NCI-H1436 treated with DMSO at 0.1 percent for 48 hours (cell line): ENCODE measurements at regions not wholly inside any gene's neighbourhood (a gene's known extent, or its start where the extent isn't known, plus 50 kb on each side); places are given as distances from the start of the nearest gene placed in this dataset.

Experiments used
- DNase-seq: peaks from one replicate; lab custom pipeline; 2025; lab: John Stamatoyannopoulos, UW

- DNase-seq: no peak
Measured at GRCh38 chr10:3624367-3624766, 160.6 kb downstream of the KLF6 start.

- no peak for DNase-seq
Measured at GRCh38 chr10:3623746-3624145, 161.3 kb downstream of the KLF6 start.

GRCh38 chr10:3622845-3623621, 162.0 kb downstream of the KLF6 start:
- no peak for DNase-seq

- no peak for DNase-seq
Measured at GRCh38 chr10:3622427-3622826, 162.6 kb downstream of the KLF6 start.

- DNase-seq: no peak
Measured at GRCh38 chr10:3620818-3621217, 164.2 kb downstream of the KLF6 start.

GRCh38 chr10:3619241-3619640, 165.8 kb downstream of the KLF6 start:
- no peak for DNase-seq

- no peak for DNase-seq
Measured at GRCh38 chr10:3616880-3617279, 168.1 kb downstream of the KLF6 start.

GRCh38 chr10:3613318-3613717, 171.7 kb downstream of the KLF6 start:
- no peak for DNase-seq

- no peak for DNase-seq
Measured at GRCh38 chr10:3612183-3613001, 172.6 kb downstream of the KLF6 start.

GRCh38 chr10:3606309-3606708, 178.7 kb downstream of the KLF6 start:
- no peak for DNase-seq

- no peak for DNase-seq
Measured at GRCh38 chr10:3605882-3606281, 179.1 kb downstream of the KLF6 start.

- no peak for DNase-seq
Measured at GRCh38 chr10:3595736-3596135, 189.3 kb downstream of the KLF6 start.

GRCh38 chr10:3593611-3594010, 191.4 kb downstream of the KLF6 start:
- no peak for DNase-seq

GRCh38 chr10:3592424-3592823, 192.6 kb downstream of the KLF6 start:
- no peak for DNase-seq

GRCh38 chr10:3588816-3589215, 196.2 kb downstream of the KLF6 start:
- no peak for DNase-seq

- DNase-seq: no peak
Measured at GRCh38 chr10:3588346-3588745, 196.7 kb downstream of the KLF6 start.

- DNase-seq: no peak
Measured at GRCh38 chr10:3584926-3585784, 199.9 kb downstream of the KLF6 start.

GRCh38 chr10:3580565-3580964, 204.4 kb downstream of the KLF6 start:
- no peak for DNase-seq

GRCh38 chr10:3579845-3580244, 205.2 kb downstream of the KLF6 start:
- DNase-seq: no peak

- DNase-seq: no peak
Measured at GRCh38 chr10:3578682-3579081, 206.3 kb downstream of the KLF6 start.

GRCh38 chr10:3578159-3578558, 206.8 kb downstream of the KLF6 start:
- DNase-seq: no peak

- no peak for DNase-seq
Measured at GRCh38 chr10:3574451-3574850, 210.6 kb downstream of the KLF6 start.
